ENCODE measurements at regions not wholly inside any gene's neighbourhood (a gene's known extent, or its start where the extent isn't known, plus 50 kb on each side); places are given as distances from the start of the nearest gene placed in this dataset.
"Not testable (repeated sequence)": the region's sequence is repeated elsewhere in the genome, so short reads cannot be mapped to it uniquely, and the experiment has no call there.

DNA sequence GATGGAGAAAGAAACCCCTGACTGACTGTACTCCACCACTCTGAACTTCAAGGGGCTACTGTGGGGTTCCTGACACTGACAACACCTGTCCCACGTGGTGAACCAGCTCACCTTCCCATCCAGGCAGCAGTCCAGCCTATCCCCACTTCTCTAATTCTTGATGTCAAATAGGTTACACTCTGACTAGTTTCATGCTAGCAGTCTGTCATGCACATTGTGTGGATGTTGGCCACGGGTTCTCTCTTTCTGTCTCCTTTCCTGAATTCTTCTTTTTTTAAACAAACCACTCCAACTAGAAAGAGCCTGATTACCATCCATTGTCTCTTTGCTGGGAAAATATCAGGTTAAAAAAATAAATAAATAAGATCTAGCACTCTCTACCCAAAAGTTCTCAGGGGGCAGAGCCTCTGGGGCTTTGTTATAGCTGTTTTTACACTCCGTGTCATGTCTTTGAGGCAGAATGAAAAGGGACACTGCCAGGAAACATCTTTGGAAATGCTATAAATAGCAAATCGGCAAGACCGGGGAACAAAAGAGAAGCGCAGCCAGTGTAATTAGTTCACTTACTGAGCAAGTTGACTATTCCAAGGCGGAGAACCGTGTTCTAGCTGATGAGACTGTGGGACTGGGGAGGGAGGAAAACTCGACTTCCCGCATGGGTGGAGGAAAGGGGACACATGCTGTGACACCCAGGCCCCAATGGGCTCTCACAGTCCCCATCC, 356.1 kb downstream of the OMA1 start:
- no peak for DNase-seq (ENCODE audit: low spot score)

DNA sequence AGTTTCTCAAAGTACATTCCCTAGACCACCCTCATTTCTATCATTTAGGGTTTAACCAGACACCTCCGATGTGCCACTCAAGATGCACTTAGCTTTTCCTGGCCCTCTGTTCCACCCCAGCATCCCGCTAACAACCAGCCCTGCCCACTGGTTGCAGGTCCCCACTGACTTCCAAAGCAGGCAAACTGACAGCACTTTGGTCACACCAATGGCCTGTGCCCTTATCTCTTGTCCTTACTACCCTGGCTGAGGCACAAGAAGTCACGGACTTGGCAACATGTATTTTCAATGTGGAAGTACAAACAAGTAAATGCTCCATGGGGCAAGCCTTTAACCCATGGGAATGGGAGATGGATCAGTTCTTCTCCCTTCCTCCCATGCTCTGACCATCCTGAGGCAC, 357.1 kb downstream of the OMA1 start:
- no peak for DNase-seq (ENCODE audit: low spot score)

DNA sequence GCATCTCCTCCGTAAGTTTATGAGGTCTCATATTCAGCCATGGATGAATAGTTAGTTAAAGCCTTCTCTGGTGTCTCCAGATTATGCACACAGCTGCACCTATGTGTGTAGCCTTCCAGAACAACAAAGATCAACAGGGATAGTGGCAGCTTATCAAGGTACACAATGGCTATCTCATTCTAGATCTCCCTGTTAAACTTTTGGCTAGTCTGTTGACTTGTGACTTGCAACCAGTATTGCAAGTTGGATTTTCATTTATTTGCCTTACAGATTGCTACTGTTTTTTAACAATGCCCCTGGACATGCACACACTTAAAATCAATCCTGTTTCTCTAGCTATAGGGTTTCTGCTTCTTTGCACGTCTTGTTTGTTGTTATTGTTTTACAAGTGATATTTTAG, 363.2 kb downstream of the OMA1 start:
- DNase-seq (ENCODE audit: low spot score), result no peak

DNA sequence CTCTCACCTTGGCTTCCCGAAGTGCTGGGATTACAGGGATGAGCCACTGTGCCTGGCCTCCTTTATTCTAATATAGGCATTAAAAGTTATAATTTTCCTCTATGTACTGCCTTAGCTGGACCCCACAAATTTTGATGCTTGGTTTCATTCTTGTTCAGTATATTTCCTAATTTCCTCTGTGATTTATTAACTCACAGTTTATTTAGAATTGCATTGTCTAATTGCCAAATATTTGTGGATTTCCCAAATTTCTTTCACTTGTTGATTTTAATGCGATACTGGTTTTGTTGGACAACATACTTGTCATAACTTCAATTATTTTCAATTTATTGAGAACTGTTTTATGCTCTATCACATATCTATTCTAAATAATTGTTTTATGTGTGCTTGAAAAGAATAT, 366.0 kb downstream of the OMA1 start:
- DNase-seq (ENCODE audit: low spot score), result no peak

DNA sequence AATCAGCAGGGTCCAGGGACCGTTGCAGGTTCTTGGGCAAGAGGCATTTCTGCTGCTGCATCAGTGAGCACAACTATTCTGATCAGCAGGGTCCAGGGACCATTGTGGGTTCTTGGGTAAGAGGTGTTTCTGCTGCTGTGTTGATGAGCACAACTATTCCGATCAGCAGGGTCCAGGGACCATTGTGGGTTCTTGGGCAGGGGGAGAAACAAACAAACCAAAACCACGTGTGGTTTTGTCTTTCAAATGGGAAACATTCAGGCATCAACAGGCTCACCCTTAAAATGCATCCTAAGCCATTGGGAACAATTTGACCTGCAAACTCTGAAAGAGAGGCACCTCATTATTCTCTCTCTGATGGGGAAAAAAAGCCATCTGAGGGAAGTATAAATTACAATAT, 377.4 kb downstream of the OMA1 start:
- DNase-seq (ENCODE audit: low spot score), result not testable (repeated sequence)

DNA sequence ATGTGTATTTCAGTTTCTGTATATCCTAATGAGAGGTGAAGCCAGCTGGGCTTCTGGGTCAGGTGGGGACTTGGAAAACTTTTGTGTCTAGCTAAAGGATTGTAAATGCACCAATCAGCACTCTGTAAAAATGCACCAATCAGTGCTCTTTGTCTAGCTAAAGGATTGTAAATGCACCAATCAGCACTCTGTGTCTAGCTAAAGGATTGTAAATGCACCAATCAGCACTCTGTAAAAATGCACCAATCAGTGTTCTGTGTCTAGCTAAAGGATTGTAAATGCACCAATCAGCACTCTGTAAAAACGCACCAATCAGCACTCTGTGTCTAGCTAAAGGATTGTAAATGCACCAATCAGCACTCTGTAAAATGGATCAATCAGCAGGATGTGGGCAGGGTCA, 379.4 kb downstream of the OMA1 start:
- not testable (repeated sequence) for DNase-seq (ENCODE audit: low spot score)

DNA sequence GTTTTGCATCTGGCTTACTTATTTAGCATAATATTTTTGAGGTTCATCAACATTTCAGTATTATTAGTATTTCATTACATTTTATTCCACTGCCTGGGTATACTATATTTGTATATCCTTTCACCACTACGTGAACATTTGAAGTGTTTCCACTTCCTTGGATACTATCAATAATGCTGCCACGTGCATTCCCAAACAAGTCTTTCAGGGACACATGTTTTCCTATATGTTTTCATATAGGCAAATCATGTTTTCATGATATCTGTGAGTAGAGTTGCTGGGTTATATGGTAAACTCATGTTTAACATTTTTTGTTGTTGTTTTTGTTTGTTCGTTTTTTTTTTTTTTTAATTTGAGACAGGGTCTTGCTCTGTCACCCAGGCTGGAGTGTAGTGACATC, 380.1 kb downstream of the OMA1 start:
- no peak for DNase-seq (ENCODE audit: low spot score)

DNA sequence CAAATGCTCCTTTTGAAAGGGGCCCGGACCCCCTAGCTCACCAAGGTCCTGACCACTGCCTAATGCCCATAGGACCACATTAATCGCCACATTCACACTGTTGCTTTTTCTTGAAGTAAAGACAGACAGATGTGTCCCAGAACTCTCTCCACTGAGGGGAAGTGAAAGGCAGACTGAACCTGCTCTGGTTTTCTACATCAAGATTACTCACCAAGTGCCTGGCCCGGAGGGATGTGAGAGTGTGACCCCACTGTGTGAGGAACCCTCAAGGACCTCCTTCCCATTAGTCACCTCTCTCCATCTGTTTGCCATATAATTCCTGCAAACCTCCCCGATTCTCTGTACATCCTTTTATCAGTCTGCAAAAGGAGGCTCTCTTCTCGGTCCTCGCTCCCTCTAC, 381.5 kb downstream of the OMA1 start:
- DNase-seq (ENCODE audit: low spot score), result no peak

DNA sequence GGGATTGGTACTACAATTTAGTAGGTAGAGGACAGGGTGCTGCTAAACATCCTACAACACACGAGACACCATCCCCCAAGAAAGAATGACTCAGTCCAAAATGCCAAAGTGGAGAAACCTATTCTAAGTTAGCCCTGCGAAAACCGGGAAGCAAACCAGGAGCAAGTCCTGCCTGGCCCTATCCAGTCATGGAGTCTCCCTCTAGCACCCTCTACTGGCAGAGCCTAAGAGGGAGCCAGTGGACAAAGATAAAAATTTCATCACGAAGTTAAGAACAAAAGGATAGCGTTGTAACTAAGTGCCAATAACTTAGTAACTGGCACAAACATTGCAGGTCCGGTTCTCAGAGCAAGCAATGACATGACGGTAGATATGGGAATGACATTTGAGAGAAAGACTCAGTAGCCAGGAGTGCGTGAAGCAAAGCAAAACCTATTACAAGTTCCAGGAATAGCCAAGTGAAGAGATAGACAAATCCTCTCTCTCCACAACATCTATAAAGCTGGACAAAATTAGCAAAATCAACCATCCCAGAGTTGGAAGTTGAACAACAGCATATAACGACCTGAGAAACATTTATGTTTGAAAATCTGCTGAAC, 383.5 kb downstream of the OMA1 start:
- DNase-seq (ENCODE audit: low spot score), result no peak

DNA sequence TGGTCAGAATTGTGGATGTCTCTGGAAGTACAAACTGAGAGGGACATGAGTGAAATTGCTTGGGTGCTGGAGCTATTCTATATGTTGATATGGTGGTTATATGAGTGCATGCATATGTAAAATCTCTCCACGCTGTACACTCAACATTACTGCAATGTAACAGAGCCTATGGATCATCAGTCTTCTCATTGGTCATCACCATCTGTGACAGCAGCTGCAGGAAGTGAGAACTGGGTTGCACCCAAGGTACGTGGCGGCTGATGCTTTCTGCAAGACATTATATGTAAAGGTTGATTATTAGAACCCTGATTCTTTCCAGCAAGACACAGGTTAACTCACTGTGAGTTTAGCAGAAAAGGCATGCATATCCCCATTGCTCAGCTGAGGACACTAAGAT, 387.1 kb downstream of the OMA1 start:
- DNase-seq (ENCODE audit: low spot score), result no peak

DNA sequence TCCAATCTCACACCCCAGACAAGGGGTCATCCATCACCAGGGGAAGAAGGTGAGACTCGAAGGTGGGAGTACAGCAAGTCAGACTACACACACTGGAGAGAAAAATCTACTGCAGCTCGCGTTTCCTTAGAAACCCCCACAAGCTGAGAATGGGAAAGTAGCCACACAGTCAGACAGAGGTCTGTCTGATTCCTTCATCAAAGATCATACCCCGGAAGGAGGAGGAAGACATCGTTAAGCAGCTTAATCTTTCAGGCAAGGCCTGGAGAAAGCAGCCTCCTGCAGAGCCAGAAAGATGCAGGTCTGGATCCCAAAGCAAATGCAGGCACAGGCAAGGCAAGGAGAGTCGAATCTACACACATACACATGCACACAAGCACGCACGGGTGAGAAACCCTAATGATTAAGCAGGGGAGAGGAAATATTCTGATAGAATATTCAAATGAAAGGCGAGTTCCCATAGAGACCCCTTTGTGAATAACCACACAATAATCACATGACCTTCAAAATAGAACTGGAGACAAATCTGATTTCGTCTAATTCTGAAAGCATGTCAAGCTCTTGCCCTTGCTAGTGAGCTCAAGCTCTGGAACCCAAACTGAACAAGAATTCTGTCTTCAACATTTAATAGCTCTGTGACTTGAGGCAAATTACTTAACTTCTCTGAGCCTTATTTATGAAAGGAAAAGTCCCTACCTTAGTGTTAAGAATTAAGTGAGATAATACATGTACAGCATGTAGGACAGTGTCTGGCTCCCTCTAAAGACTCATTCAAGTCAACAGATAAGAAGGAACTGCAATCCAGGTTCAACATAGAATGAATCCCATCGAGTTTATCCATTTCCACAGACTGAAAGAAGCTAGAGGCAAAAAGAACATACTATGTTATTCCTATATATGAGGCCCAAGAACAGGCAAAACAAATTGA, 387.8 kb downstream of the OMA1 start:
- DNase-seq (ENCODE audit: low spot score), result no peak

DNA sequence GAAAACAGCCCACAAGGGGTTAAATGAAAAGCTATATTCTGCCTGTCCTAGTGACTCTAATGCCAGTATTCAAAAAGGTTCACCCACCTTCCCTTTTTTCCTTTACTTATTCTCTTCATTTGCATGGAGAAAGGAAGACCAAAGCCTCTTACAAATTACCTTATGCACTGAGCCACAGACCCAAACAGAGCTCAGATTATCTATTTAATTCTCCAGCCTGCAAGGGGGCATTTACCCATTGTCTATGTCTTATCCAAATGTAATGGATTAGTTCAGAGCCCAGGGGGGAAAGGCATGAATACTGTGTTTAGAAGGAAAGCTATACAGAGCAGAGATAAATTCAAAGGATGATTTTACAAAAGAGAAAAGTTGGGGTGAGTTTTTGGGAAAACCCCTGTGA, 388.5 kb downstream of the OMA1 start:
- DNase-seq (ENCODE audit: low spot score), result no peak

DNA sequence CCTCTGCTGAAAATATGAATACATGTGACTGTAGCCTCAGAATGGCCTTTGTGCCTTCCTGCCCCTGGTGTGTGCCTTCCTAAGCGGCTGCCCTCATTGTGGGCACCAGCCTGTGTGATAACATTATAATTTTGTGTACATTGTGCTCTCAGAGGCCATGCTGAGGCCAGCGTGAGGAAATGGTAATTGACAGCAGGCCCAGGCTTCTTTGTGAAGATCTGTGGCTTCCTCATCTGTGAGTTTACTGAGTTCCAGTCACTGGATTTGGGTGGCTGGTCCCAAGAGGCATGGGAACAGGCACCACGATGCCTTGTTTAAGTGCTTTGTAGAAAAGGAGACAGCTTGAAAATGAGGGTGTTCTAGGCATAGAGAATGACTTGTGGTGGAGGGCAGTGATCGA, 389.3 kb downstream of the OMA1 start:
- DNase-seq (ENCODE audit: low spot score), result no peak

DNA sequence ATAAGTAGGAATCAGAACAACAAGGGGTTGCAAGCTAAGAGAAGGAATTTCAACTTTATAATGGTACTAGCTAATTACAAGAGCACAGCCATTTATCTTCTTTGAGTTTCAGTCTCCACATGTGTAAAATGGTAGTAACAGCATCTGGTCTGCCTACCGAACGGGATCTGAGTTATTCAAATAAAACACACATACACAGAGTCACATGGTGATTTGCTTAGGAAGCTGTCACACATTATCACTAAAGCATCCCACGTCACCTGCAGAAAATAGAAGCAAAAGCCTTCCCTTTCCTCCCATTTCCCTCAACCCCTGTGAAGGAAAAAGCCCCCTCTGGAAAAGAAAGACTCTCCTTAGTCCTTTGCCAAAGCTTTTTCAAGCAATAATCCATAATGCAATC, 389.7 kb downstream of the OMA1 start:
- DNase-seq (ENCODE audit: low spot score), result no peak

DNA sequence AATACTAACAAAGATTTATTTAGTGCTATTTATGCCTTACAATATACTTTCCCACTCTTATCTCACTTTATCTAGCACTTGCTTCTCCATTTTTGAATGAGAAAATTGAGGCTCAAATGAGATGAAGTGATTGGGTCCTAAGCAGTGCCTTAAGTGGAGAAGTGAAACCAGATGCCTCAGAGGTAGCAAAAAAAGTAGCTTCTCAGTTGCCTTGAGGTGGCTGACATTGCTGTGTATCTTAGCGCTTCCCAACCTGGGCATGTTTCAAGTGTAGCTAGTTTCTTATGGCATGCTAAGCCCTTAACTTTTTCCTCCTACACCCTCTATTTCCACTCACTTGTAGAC, 390.4 kb downstream of the OMA1 start:
- no peak for DNase-seq (ENCODE audit: low spot score)

DNA sequence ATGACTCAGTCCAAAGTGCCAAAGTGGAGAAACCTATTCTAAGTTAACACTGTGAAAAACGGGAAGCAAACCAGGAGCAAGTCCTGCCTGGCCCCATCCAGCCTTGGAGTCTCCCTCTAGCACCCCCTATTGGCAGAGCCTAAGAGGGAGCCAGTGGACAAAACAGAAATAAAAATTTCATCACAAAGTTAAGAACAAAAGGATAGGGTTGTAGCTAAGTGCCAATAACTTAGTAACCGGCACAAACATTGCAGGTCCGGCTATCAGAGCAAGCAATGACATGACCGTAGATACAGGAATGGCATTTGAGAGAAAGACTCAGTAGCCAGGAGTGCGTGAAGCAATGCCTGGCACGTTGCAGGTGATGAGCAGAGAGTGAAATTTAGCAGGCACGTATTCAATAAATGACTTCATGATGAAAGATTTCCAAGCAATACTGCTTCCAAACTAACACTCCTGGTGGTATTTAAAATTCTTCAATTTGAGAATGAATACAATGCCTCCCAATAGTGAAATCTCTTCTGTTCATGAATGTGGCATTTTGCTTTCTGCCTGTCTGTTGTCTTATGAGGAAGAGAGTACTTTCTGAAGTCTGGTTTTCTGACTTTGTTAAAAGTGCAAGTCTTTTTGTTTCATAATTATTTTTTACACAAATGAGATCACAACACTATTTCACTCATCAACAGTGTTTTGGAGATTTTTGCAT, 391.0 kb downstream of the OMA1 start:
- DNase-seq (ENCODE audit: low spot score), result no peak

DNA sequence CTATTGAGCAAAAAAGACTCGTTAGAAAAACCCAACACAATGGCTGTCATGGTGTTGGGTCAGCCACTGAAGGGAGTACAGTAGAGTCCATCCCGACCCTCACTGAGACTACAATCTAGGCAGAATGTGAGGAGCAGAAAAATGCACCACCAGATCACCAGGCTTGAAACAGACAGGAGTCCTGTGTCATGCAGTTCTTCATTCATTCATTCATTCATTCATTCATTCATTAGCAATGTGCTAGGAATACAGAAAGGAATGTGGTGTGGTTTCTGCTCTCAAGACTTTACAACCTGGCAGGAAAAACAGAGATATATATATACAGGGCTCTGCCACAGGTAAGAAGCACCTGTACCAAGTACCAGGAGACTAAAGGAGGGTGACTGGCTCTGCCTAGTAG, 392.3 kb downstream of the OMA1 start:
- no peak for DNase-seq (ENCODE audit: low spot score)

DNA sequence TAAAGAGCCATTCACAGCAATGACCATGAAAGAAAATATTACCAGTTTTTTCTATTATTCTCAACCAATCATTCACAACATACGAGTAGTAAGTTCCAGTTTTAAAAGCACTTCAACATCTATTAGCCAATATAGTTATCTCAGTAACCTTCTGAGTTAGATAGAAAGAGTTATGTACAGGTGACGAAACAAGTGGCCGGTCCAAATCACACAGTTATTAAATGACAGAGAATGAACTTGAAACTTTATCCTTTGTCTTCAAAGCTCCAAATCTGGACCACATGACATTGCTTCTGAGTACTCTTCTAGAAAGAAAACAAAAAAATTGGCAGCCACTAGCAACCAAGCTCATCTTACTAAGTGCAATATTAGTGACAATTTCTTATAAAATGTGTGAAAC, 393.8 kb downstream of the OMA1 start:
- DNase-seq (ENCODE audit: low spot score), result no peak

DNA sequence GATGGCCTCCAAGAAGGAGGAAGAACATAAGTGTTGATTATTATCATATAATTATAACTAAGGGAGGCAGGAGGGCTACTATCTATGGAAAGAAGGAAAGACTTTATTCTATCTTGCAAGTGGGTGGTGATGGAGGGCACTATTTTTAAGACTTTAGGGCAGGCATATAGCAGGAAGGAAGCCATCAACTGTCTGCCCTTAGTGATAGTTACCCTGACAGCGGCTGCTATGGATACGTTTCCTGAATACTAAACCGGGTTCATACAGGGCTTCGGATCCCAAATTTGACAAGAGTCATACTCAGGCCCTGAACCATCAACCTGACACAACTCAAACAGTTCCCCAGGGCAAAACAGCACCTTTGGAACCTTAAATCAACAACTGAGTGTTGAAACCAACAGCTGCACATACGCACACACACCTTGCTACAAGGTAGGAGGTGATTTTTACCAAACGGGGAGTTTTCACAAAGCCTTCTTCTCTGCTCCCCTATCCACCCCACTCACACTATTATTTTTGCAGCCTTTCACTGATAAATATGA, 397.2 kb downstream of the OMA1 start:
- no peak for DNase-seq (ENCODE audit: low spot score)

DNA sequence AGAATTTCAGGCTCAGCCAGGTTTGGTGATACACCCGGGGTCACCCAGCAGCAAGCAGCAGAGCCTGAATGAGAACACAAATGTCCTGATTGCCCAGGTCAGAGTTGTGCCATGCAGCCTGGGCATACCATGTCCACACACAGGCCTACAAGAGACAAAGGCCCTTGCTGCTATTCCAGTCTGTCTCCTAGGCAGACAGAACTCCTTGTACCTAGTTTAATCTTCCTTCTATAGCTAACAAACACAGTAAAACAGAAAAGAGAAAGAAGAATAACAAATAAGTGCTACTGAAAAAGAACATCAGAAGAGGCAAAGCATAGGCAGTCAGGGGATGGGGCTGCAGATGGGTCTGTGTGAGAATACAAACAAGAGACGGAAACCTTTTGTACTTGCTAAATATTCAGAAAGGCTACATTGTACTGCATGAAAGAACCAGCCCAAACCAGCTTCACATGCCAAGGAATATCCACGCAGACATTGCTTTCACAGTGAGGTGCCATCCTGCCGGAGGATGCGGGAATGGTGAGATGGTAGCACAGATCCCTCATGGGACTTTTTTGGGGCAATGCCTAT, 401.7 kb downstream of the OMA1 start:
- DNase-seq (ENCODE audit: low spot score), result no peak

DNA sequence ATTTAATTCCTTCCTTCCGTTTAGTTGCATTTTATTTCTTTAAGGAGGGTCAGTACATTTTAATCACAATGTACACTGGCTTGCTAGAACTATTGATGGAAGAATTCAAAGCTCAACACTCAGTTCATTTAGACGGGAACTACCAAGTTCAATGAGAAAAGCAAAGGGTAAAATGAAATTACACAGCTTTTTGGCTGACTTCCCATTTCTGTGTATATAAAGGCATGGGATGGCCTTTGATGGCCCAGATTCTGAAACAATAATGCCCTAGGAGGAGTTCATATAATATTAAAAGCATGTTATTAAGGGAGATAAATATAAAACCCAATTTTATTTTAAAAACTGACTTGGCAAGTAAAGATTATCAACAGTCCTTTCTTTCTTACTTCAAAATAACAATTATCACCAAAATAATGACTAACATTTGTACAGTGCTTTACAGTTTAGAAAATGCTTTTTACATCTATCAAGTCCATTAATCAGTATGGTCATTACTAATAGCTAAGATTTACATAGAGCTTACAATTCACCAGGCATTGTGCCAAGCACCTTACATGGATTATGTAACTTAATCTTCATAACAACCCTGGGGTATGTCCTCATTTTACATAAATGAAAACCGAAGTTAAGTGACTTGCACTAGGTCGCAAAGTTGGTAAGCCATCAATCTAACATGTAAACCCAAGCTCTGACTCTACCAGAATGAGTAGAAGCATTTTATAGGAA, 402.4 kb downstream of the OMA1 start:
- no peak for DNase-seq (ENCODE audit: low spot score)

All from CD4-positive, alpha-beta T cell treated with Interleukin-6 at 100 ng/mL for 8 hours (primary cell).